WERI-Rb-1 (cell line): ENCODE measurements at regions not wholly inside any gene's neighbourhood (a gene's known extent, or its start where the extent isn't known, plus 50 kb on each side); places are given as distances from the start of the nearest gene placed in this dataset.

Experiments
- DNase-seq: peaks from one replicate; pipeline ENCODE4 v3.0.0-alpha.2; 2020
- H3K27ac ChIP-seq: fragments of 250-450 bp; sonication (Bioruptor Pico); 2 replicates; pipeline ENCODE4 v1.5.1; 2020; ENCODE audit warnings: mild to moderate bottlenecking, moderate library complexity
- H3K27me3 ChIP-seq: fragments of 250-450 bp; sonication (Bioruptor Pico); 2 replicates; pipeline ENCODE4 v1.5.1; 2021; ENCODE audit warnings: mild to moderate bottlenecking, low read depth, moderate library complexity; ENCODE audit not compliant: insufficient read depth, severe bottlenecking
- H3K36me3 ChIP-seq: fragments of 250-450 bp; sonication (Bioruptor Pico); 2 replicates; pipeline ENCODE4 v1.5.1; 2020; ENCODE audit warnings: mild to moderate bottlenecking, moderate library complexity
- H3K4me3 ChIP-seq: 2 replicates; pipeline ENCODE4 v1.5.1; 2011; ENCODE audit warnings: low read depth, mild to moderate bottlenecking, control low read depth, low read length
- H3K9me3 ChIP-seq: fragments of 250-450 bp; sonication (Bioruptor Pico); 2 replicates; pipeline ENCODE4 v1.5.1; 2021; ENCODE audit warnings: mild to moderate bottlenecking, moderate library complexity; ENCODE audit not compliant: severe bottlenecking
- CTCF ChIP-seq: IDR thresholded peaks from 2 replicates; pipeline ENCODE4 v1.5.1; 2011; ENCODE audit warnings: low read depth, mild to moderate bottlenecking, control low read depth, inconsistent platforms, low read length

GRCh38 chr9:89778100-89779090 lies 173.6 kb downstream of the GADD45G start:
- no peak overlapping the region for H3K27ac ChIP-seq
- H3K4me3 ChIP-seq: no peak overlapping the region
- no peaks in the 10 kb centered on the region for H3K27me3 ChIP-seq
- no peak for DNase-seq
- H3K36me3 ChIP-seq: no peaks in the 10 kb centered on the region
- no peaks in the 10 kb centered on the region for H3K9me3 ChIP-seq
- TF ChIP-seq CTCF: no peak

GRCh38 chr9:89779405-89780203 lies 174.8 kb downstream of the GADD45G start:
- no peak for TF ChIP-seq CTCF
- Histone ChIP-seq H3K4me3 (no peak overlapping the region), H3K36me3 (no peaks in the 10 kb centered on the region), H3K27ac (no peak overlapping the region), H3K27me3 (no peaks in the 10 kb centered on the region), H3K9me3 (no peaks in the 10 kb centered on the region)
- DNase-seq: no peak

DNA sequence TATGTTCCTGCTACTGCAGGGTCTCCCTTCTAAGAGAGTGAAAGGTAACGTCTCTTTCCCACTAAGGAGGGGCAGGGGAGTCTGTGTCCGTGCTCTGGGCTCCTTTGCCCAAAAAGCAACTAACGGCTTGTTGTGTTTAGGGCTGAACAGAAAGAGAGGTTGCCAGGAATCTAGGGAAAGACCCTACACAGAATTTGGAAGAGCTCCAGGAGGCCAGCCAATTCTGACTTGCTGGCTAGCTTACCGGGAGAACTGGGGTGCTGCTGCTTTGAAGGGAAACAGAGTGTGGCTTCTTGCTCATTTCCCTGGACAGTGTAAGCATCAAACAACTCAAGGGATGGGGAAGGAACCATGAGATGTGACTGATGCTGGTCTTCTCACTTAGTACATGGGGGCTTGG lies 176.1 kb downstream of the GADD45G start:
- Histone ChIP-seq H3K9me3 (no peaks in the 10 kb centered on the region), H3K4me3 (no peak overlapping the region), H3K36me3 (no peaks in the 10 kb centered on the region), H3K27me3 (no peaks in the 10 kb centered on the region), H3K27ac (no peak overlapping the region)
- DNase-seq: no peak
- TF ChIP-seq CTCF: no peak

- DNase-seq: no peak
- no peak for TF ChIP-seq CTCF
- no peak overlapping the region for H3K4me3 ChIP-seq
- no peaks in the 10 kb centered on the region for H3K9me3 ChIP-seq
- H3K36me3 ChIP-seq: no peaks in the 10 kb centered on the region
- H3K27me3 ChIP-seq: no peaks in the 10 kb centered on the region
- H3K27ac ChIP-seq: no peak overlapping the region
Measured at GRCh38 chr9:89781838-89782540, 177.2 kb downstream of the GADD45G start.

DNA sequence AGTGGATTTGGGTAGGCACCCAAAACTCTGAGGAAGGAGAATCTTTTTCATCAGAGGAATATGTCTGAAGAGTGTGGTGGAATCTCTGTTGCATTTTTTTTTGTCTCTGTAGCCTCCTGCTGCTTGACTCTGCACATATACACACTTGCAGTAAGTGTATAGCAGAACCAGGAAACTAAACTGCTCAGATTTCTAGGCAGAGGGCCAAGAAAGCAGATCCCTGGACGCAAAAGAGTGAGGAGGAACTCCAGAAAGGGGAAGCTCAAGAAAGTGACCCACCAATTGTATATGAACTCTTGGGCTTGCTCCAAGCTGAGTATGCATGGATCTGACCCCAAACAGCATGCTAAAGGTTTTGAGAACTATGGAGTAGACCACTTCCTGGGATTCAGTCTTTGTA lies 181.8 kb downstream of the GADD45G start:
- Histone ChIP-seq H3K27ac (no peak overlapping the region), H3K27me3 (no peaks in the 10 kb centered on the region), H3K9me3 (no peaks in the 10 kb centered on the region), H3K36me3 (no peaks in the 10 kb centered on the region), H3K4me3 (no peak overlapping the region)
- TF ChIP-seq CTCF: no peak
- no peak for DNase-seq
